ENCODE measurements at regions not wholly inside any gene's neighbourhood (a gene's known extent, or its start where the extent isn't known, plus 50 kb on each side); places are given as distances from the start of the nearest gene placed in this dataset.
"Not testable (repeated sequence)": the region's sequence is repeated elsewhere in the genome, so short reads cannot be mapped to it uniquely, and the experiment has no call there.

DNA sequence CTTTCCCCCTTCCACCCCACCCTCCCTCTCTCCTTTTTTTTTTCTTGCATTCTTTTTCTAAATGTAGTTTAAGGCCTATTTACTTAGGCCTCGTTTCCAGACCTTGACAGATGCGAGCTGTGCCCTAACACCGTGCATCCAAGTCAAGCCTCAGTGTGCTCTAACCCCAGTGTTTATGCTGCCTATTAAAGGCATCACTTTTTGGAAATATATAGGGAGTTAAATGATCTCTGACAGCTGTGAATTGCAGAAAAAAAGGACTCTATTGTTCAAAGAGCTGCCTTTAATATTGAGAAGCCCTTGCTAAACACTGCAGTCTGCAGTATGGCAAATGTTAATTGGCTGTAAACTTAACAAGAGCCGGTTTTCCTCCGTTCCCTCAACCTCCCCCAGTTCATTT, 270.4 kb upstream of the TUT7 start:
- Histone ChIP-seq H3K4me1 (ENCODE audit: control insufficient read depth in 3 of 3, insufficient read depth in 2 of 3, low read depth in 1 of 3, low read length in 2 of 3) (no peaks in the 10 kb centered on the region), H3K27me3 (ENCODE audit: control insufficient read depth in 3 of 3, insufficient read depth in 3 of 3, low read length in 3 of 3) (no peaks in the 10 kb centered on the region), H3K36me3 (ENCODE audit: control insufficient read depth in 3 of 3, insufficient read depth in 2 of 3, low read depth in 1 of 3, low read length in 3 of 3) (no peaks in the 10 kb centered on the region), H3K9me3 (ENCODE audit: control insufficient read depth in 2 of 2, insufficient read depth in 1 of 2, low read depth in 1 of 2, low read length in 1 of 2) (no peaks in the 10 kb centered on the region), H3K4me3 (ENCODE audit: low read depth in 1 of 3, low read length in 3 of 3) (no peak overlapping the region), H3K27ac (ENCODE audit: low read depth in 1 of 3, low read length in 2 of 3) (no peak overlapping the region)
- no peak for DNase-seq
- no peak for FAIRE-seq
- 67 to 78% (median 68%) methylated on average over 5 of the region's 5 CpGs for WGBS, 3 donors

GRCh38 chr9:86614871-86615849, 260.9 kb upstream of the TUT7 start:
- 71 to 88% (median 74%) methylated on average over 6 of the region's 6 CpGs for WGBS, 3 donors
- FAIRE-seq (no peak), DNase-seq (peak; percentile 13 to 36)
- no peaks in the 10 kb centered on the region for H3K4me1 ChIP-seq (ENCODE audit: control insufficient read depth in 3 of 3, insufficient read depth in 2 of 3, low read depth in 1 of 3, low read length in 2 of 3)
- peaks cover 0 to 4% (median 0%) of the 10 kb centered on the region in 3 donors for H3K27me3 ChIP-seq (ENCODE audit: control insufficient read depth in 3 of 3, insufficient read depth in 3 of 3, low read length in 3 of 3)
- H3K9me3 ChIP-seq (ENCODE audit: control insufficient read depth in 2 of 2, insufficient read depth in 1 of 2, low read depth in 1 of 2, low read length in 1 of 2): no peaks in the 10 kb centered on the region
- H3K4me3 ChIP-seq (ENCODE audit: low read depth in 1 of 3, low read length in 3 of 3): no peak overlapping the region
- no peaks in the 10 kb centered on the region for H3K36me3 ChIP-seq (ENCODE audit: control insufficient read depth in 3 of 3, insufficient read depth in 2 of 3, low read depth in 1 of 3, low read length in 3 of 3)
- H3K27ac ChIP-seq (ENCODE audit: low read depth in 1 of 3, low read length in 2 of 3): no peak overlapping the region

- no peak overlapping the region for H3K4me3 ChIP-seq (ENCODE audit: low read depth in 1 of 3, low read length in 3 of 3)
- no peak for FAIRE-seq
- no peaks in the 10 kb centered on the region for H3K36me3 ChIP-seq (ENCODE audit: control insufficient read depth in 3 of 3, insufficient read depth in 2 of 3, low read depth in 1 of 3, low read length in 3 of 3)
- DNase-seq: no peak
- no peaks in the 10 kb centered on the region for H3K4me1 ChIP-seq (ENCODE audit: control insufficient read depth in 3 of 3, insufficient read depth in 2 of 3, low read depth in 1 of 3, low read length in 2 of 3)
- peaks cover 0 to 4% (median 0%) of the 10 kb centered on the region in 3 donors for H3K27me3 ChIP-seq (ENCODE audit: control insufficient read depth in 3 of 3, insufficient read depth in 3 of 3, low read length in 3 of 3)
- H3K9me3 ChIP-seq (ENCODE audit: control insufficient read depth in 2 of 2, insufficient read depth in 1 of 2, low read depth in 1 of 2, low read length in 1 of 2): no peaks in the 10 kb centered on the region
- WGBS, 3 donors: 91 to 92% (median 91%) methylated on average over 5 of the region's 5 CpGs
- H3K27ac ChIP-seq (ENCODE audit: low read depth in 1 of 3, low read length in 2 of 3): no peak overlapping the region
Observed at GRCh38 chr9:86613943-86614342, 259.7 kb upstream of the TUT7 start.

GRCh38 chr9:86611534-86611933, 257.3 kb upstream of the TUT7 start:
- 72 to 81% (median 75%) methylated on average over 20 to 23 of the region's 27 CpGs for WGBS, 3 donors

DNA sequence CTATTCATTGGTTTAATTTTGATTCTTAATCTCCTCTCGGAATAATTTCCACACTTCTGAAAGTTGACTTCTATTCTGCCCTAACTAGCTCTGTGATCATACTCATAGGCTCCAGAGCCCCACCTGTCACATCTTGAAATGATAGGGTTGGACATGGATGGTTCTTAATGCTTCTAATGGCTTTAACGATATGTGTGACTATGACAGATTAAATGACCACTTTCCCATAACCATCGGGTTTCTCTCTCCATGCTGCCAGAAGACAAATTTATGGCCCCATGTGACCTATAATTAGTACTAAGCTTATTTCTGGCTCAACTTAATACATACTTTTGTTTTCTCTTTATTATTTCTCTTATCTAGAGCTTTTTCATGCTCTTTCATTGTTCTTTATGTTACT, 251.1 kb upstream of the TUT7 start:
- Histone ChIP-seq H3K9me3 (ENCODE audit: control insufficient read depth in 2 of 2, insufficient read depth in 1 of 2, low read depth in 1 of 2, low read length in 1 of 2) (no peaks in the 10 kb centered on the region), H3K4me1 (ENCODE audit: control insufficient read depth in 3 of 3, insufficient read depth in 2 of 3, low read depth in 1 of 3, low read length in 2 of 3) (no peaks in the 10 kb centered on the region), H3K36me3 (ENCODE audit: control insufficient read depth in 3 of 3, insufficient read depth in 2 of 3, low read depth in 1 of 3, low read length in 3 of 3) (no peaks in the 10 kb centered on the region), H3K27me3 (ENCODE audit: control insufficient read depth in 3 of 3, insufficient read depth in 3 of 3, low read length in 3 of 3) (peaks cover 0 to 1% (median 0%) of the 10 kb centered on the region in 3 donors), H3K27ac (ENCODE audit: low read depth in 1 of 3, low read length in 2 of 3) (no peak overlapping the region), H3K4me3 (ENCODE audit: low read depth in 1 of 3, low read length in 3 of 3) (no peak overlapping the region)
- no peak for DNase-seq
- WGBS, 3 donors: 51 to 60% (median 59%) methylated on average over 3 of the region's 3 CpGs
- FAIRE-seq: no peak

More at GRCh38 chr9:86611534-86611933, 257.3 kb upstream of the TUT7 start:
- not testable (repeated sequence) for FAIRE-seq; H3K4me1 ChIP-seq (ENCODE audit: control insufficient read depth in 3 of 3, insufficient read depth in 2 of 3, low read depth in 1 of 3, low read length in 2 of 3); DNase-seq; H3K27ac ChIP-seq (ENCODE audit: low read depth in 1 of 3, low read length in 2 of 3); H3K36me3 ChIP-seq (ENCODE audit: control insufficient read depth in 3 of 3, insufficient read depth in 2 of 3, low read depth in 1 of 3, low read length in 3 of 3); H3K9me3 ChIP-seq (ENCODE audit: control insufficient read depth in 2 of 2, insufficient read depth in 1 of 2, low read depth in 1 of 2, low read length in 1 of 2); H3K27me3 ChIP-seq (ENCODE audit: control insufficient read depth in 3 of 3, insufficient read depth in 3 of 3, low read length in 3 of 3); H3K4me3 ChIP-seq (ENCODE audit: low read depth in 1 of 3, low read length in 3 of 3)

DNA sequence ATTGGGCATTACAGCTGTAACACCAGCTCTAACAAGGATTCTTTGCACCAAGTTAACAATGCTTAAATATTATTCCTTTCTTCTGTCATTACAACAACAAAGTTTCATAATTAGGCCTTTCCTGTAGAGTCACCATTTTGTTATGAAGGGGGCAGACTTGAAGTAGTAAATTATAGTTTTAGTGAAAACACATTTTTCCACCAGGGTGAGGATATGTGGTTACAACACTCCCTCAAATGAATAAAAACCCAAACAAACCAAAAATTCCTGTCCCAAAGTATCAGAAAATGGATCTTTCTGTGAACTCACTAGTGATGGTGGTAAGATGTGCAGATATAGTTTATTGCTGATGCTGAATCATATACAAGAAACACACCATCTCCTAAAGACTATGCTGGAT, 250.5 kb upstream of the TUT7 start:
- no peak overlapping the region for H3K27ac ChIP-seq (ENCODE audit: low read depth in 1 of 3, low read length in 2 of 3)
- no peaks in the 10 kb centered on the region for H3K9me3 ChIP-seq (ENCODE audit: control insufficient read depth in 2 of 2, insufficient read depth in 1 of 2, low read depth in 1 of 2, low read length in 1 of 2)
- H3K4me1 ChIP-seq (ENCODE audit: control insufficient read depth in 3 of 3, insufficient read depth in 2 of 3, low read depth in 1 of 3, low read length in 2 of 3): no peaks in the 10 kb centered on the region
- H3K4me3 ChIP-seq (ENCODE audit: low read depth in 1 of 3, low read length in 3 of 3): no peak overlapping the region
- no peaks in the 10 kb centered on the region for H3K36me3 ChIP-seq (ENCODE audit: control insufficient read depth in 3 of 3, insufficient read depth in 2 of 3, low read depth in 1 of 3, low read length in 3 of 3)
- H3K27me3 ChIP-seq (ENCODE audit: control insufficient read depth in 3 of 3, insufficient read depth in 3 of 3, low read length in 3 of 3): peaks cover 0 to 1% (median 0%) of the 10 kb centered on the region in 3 donors
- no peak for DNase-seq
- FAIRE-seq: no peak

DNA sequence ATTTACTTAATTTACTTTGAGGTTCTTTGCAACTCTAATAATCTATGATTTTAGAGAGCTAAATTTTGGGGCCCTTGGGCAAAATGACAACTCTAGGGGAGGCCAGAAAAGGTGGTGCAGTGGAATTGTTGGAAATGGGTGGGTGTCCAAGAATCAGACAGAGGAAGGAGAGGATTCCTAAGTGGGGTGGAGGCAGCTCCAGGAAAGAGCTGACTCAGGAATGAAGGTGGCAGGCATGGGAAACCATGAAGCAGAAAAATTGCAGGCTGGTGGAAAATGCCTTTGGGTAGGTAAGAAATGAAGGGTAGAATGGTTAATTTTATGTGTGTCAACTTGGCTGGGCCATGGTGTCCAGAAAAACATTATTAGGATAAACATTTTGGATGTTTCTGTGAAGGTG, 248.5 kb upstream of the TUT7 start:
- no peaks in the 10 kb centered on the region for H3K4me1 ChIP-seq (ENCODE audit: control insufficient read depth in 3 of 3, insufficient read depth in 2 of 3, low read depth in 1 of 3, low read length in 2 of 3)
- H3K27me3 ChIP-seq (ENCODE audit: control insufficient read depth in 3 of 3, insufficient read depth in 3 of 3, low read length in 3 of 3): peaks cover 0 to 1% (median 0%) of the 10 kb centered on the region in 3 donors
- no peak overlapping the region for H3K27ac ChIP-seq (ENCODE audit: low read depth in 1 of 3, low read length in 2 of 3)
- no peaks in the 10 kb centered on the region for H3K9me3 ChIP-seq (ENCODE audit: control insufficient read depth in 2 of 2, insufficient read depth in 1 of 2, low read depth in 1 of 2, low read length in 1 of 2)
- no peak for FAIRE-seq
- H3K4me3 ChIP-seq (ENCODE audit: low read depth in 1 of 3, low read length in 3 of 3): no peak overlapping the region
- DNase-seq: no peak
- H3K36me3 ChIP-seq (ENCODE audit: control insufficient read depth in 3 of 3, insufficient read depth in 2 of 3, low read depth in 1 of 3, low read length in 3 of 3): no peaks in the 10 kb centered on the region

- 78 to 81% (median 79%) methylated on average over 3 of the region's 3 CpGs for WGBS, 3 donors
Observed at GRCh38 chr9:86601697-86602096, 247.5 kb upstream of the TUT7 start.

More at GRCh38 chr9:86601697-86602096, 247.5 kb upstream of the TUT7 start:
- no peak overlapping the region for H3K27ac ChIP-seq (ENCODE audit: low read depth in 1 of 3, low read length in 2 of 3)
- H3K9me3 ChIP-seq (ENCODE audit: control insufficient read depth in 2 of 2, insufficient read depth in 1 of 2, low read depth in 1 of 2, low read length in 1 of 2): no peaks in the 10 kb centered on the region
- H3K4me3 ChIP-seq (ENCODE audit: low read depth in 1 of 3, low read length in 3 of 3): no peak overlapping the region
- no peaks in the 10 kb centered on the region for H3K4me1 ChIP-seq (ENCODE audit: control insufficient read depth in 3 of 3, insufficient read depth in 2 of 3, low read depth in 1 of 3, low read length in 2 of 3)
- DNase-seq: no peak
- peaks cover 0 to 1% (median 0%) of the 10 kb centered on the region in 3 donors for H3K27me3 ChIP-seq (ENCODE audit: control insufficient read depth in 3 of 3, insufficient read depth in 3 of 3, low read length in 3 of 3)
- no peaks in the 10 kb centered on the region for H3K36me3 ChIP-seq (ENCODE audit: control insufficient read depth in 3 of 3, insufficient read depth in 2 of 3, low read depth in 1 of 3, low read length in 3 of 3)
- FAIRE-seq: no peak

Data from small intestine (tissue), 7 donors.